ENCODE measurements at regions not wholly inside any gene's neighbourhood (a gene's known extent, or its start where the extent isn't known, plus 50 kb on each side); places are given as distances from the start of the nearest gene placed in this dataset.

GRCh38 chr10:29888321-29888720 lies 171.1 kb downstream of the JCAD start:
- in situ Hi-C loops (cut with HindIII; ENCODE audit: low sequenced_read_pairs) = no loop called here
- no peak for DNase-seq (ENCODE audit: low spot score)

- in situ Hi-C loops (cut with HindIII; ENCODE audit: low sequenced_read_pairs) = no loop called here
- DNase-seq (ENCODE audit: low spot score) = no peak
Measured at GRCh38 chr10:29886299-29886698, 173.1 kb downstream of the JCAD start.

GRCh38 chr10:29883231-29883630 lies 176.2 kb downstream of the JCAD start:
- DNase-seq (ENCODE audit: low spot score) = no peak
- in situ Hi-C loops (cut with HindIII; ENCODE audit: low sequenced_read_pairs) = no loop called here

DNA sequence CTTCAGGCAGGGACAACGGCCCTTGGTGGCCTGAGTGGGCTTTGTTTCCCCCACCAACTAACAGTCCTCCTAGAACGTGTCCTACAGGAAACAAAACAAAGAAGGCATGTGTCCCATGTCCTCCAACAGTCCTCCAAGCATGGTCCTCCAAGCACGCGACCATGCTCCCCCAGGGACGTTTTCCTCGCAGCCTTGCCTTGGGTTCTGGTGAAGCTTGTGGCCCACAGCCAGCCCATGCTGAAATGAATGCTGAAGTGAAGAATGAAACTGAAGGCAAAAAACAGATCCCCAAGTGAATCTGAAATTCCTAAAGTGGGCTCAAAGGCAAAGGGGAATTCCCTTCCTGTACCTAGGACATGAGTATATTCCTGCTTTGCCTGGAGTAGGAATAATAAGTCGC lies 176.6 kb downstream of the JCAD start:
- in situ Hi-C loops (cut with HindIII; ENCODE audit: low sequenced_read_pairs) = no loop called here
- no peak for DNase-seq (ENCODE audit: low spot score)

DNA sequence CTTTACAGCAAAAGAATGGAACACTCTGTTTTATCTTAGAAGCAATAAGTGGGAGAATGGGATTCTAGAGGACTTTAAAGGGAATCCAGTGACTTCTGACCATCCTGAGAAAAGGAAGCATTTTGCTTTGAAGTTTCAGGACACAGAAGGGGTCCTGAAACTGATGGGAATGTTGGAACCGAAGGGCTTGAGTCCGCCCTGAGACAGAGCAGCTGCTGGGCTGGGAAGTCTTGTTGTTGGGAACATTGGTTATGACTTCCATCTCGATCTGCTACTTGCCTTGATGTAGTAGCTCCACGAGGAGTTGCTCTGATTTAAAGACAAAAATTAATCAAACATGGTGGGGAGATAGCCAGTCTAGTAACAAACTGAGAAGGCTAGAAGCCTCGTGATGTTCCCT lies 177.6 kb downstream of the JCAD start:
- no peak for DNase-seq (ENCODE audit: low spot score)
- in situ Hi-C loops (cut with HindIII; ENCODE audit: low sequenced_read_pairs) = no loop called here

DNA sequence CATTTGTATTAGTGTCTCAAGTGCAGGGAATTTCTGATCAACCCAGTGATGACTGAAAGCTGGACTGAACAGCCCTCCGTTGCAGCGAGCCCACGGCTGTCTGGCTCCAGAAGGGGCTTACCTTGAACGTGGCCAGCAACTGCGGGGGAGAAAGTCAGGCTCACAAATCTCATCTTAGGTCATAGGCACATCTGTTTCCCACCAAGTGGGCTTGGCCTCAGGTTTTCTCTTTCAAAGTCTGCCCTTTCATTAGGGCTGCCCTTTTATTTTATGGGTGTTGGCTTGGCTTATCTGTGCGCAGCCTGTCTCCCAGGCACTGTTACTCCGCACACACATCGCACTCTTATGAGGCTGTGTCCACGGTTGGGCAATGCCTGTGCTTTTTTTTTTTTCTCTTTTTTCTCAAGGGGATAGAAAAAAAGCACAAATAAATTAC lies 178.0 kb downstream of the JCAD start:
- no peak for DNase-seq (ENCODE audit: low spot score)
- in situ Hi-C loops (cut with HindIII; ENCODE audit: low sequenced_read_pairs) = no loop called here

- no peak for DNase-seq (ENCODE audit: low spot score)
- in situ Hi-C loops (cut with HindIII; ENCODE audit: low sequenced_read_pairs) = no loop called here
Measured at GRCh38 chr10:29880856-29881255, 178.5 kb downstream of the JCAD start.

- no peak for DNase-seq (ENCODE audit: low spot score)
- in situ Hi-C loops (cut with HindIII; ENCODE audit: low sequenced_read_pairs) = no loop called here
Measured at GRCh38 chr10:29879862-29880261, 179.5 kb downstream of the JCAD start.

- DNase-seq (ENCODE audit: low spot score) = no peak
- in situ Hi-C loops (cut with HindIII; ENCODE audit: low sequenced_read_pairs) = no loop called here
Measured at GRCh38 chr10:29878492-29878891, 180.9 kb downstream of the JCAD start.

DNA sequence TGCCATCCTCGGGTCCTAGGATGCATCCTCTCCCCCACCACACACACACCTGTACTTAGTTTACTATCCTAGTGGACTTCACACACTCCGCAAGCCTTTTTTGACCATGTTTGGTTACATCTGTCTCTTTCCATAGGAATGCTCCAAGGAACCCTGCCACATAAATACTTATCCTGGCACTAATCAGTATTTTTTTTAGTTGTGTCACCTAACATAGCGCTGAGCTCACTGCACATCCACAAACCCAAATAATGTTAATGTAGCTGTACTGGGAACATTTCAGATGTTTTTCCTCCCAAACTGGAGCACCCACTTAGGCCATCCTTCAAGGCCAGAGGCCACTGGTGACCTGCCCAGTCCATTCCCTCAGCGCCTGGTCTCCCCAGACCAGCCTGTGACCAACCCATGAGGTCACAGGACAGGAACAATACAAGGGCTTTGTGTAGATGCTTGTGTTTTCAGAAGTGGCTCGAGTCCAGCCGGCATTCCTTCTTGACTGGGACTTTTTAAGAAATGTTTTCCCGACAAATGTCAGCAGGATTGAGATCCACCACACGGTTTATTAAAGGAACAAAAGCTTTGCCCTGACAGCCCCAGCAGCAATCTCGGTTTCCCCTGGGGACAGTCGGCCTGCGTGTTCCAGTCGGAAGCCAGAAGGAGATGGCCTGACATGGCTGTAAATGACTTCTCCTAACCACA lies 181.4 kb downstream of the JCAD start:
- no peak for DNase-seq (ENCODE audit: low spot score)
- in situ Hi-C loops (cut with HindIII; ENCODE audit: low sequenced_read_pairs) = no loop called here

GRCh38 chr10:29876008-29876555 lies 183.3 kb downstream of the JCAD start:
- in situ Hi-C loops (cut with HindIII; ENCODE audit: low sequenced_read_pairs) = no loop called here
- no peak for DNase-seq (ENCODE audit: low spot score)

- DNase-seq (ENCODE audit: low spot score) = no peak
- in situ Hi-C loops (cut with HindIII; ENCODE audit: low sequenced_read_pairs) = no loop called here
Measured at GRCh38 chr10:29874606-29875269, 184.6 kb downstream of the JCAD start.

DNA sequence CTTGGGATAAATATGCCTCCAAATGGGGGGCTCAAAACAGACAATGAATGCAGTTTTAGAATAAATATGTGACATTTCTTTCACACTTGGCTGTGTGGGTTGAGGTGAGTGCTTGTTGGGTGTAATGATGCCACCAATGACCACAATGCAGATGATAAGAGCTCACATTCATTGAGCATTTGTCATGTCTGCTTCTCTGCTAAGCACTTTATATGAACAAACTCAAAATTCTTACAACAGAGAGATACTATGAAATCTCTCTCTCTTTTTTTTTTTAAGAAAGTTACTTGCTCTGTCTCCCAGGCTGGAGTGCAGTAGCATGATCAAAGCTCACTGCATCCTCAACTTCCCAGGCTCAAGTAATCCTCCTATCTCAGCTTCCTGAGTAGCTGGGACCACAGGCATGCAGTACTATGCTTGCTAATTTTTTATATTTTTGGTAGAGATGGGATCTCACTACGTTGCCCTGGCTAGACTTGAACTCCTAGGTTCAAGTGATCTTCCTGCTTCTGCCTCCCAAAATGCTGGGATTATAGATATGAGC lies 185.4 kb downstream of the JCAD start:
- in situ Hi-C loops (cut with HindIII; ENCODE audit: low sequenced_read_pairs) = no loop called here
- DNase-seq (ENCODE audit: low spot score) = no peak

- no peak for DNase-seq (ENCODE audit: low spot score)
- in situ Hi-C loops (cut with HindIII; ENCODE audit: low sequenced_read_pairs) = no loop called here
Measured at GRCh38 chr10:29870522-29871044, 188.8 kb downstream of the JCAD start.

DNA sequence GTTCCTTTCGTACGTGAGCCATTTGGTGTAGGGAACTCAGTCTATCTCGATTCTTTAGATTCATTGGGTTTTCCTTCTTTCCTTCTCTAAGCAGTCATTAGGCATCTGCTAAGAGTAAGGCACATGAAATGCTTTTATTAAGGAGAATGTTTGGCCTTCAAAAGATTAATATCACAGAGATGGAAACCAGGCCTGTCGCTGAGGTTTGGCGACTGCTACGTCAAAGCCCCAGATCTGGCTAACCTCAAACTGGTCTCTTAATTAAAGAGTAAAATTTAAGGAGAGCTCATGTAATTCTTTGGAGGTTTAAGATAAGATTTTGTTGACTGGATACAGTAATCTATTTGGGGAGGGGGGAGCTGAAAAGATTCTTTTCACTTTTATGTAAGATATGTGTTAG lies 189.8 kb downstream of the JCAD start:
- no peak for DNase-seq (ENCODE audit: low spot score)
- in situ Hi-C loops (cut with HindIII; ENCODE audit: low sequenced_read_pairs) = no loop called here

DNA sequence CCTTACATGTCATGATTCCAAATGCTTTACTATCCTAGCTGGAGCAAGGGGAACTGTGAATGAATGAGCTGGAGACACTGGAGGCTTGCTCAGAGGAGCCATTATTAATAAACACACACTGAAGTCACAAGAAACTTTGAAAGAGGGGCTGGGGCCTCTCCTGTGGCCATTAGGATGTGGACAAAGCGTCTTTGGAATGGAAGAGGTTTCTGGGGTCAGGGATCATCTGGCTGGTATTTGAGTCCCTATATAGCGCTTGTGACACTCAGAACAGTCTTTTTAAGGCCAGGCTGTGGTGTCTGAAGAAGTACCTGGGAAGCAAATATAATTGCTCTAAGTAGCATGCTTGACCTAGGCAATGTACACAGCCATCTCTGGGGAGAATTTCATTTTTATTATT lies 193.0 kb downstream of the JCAD start:
- in situ Hi-C loops (cut with HindIII; ENCODE audit: low sequenced_read_pairs) = no loop called here

GRCh38 chr10:29865700-29866355 lies 193.6 kb downstream of the JCAD start:
- no peak for DNase-seq (ENCODE audit: low spot score)
- in situ Hi-C loops (cut with HindIII; ENCODE audit: low sequenced_read_pairs) = no loop called here

More for the DNA sequence above, 193.0 kb downstream of the JCAD start:
- DNase-seq (ENCODE audit: low spot score) = no peak

GRCh38 chr10:29862923-29863614 lies 196.3 kb downstream of the JCAD start:
- no peak for DNase-seq (ENCODE audit: low spot score)
- in situ Hi-C loops (cut with HindIII; ENCODE audit: low sequenced_read_pairs) = no loop called here

DNA sequence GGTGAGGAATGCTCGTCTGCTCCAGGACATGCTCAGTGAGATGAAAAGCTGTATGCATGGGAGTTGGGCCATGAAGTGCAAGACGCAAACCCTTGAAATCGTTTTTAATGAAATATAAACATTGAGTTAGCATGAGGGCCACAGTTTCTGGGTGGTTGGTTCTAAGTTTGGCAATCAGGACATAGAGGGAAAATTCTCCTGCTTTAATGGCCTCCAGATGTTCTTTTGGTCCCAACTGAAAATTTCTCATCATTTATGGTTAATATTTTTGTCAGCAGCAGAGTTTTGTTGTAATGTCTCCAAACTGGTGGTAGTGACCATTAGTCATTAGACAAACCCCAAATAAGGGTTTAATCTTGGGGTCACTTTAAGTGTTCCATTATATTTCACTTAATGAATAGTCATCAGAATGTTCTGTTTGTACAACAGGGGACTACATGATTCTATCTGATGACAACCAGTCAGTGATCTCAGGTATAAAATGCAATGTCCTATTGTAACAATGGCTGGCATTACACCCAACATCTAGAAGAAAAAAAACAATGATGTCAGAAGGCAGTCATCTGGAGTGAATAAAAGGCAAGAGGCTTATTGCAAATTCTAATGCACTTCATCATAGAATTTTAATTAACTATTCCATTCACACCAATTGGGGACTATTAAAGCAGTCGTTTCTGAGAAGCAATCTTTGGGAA lies 197.4 kb downstream of the JCAD start:
- DNase-seq (ENCODE audit: low spot score) = no peak
- in situ Hi-C loops (cut with HindIII; ENCODE audit: low sequenced_read_pairs) = no loop called here

Data from G401 (cell line).